CD4-positive, alpha-beta T cell treated with Interleukin-17A for 4 hours (primary cell): ENCODE measurements at regions not wholly inside any gene's neighbourhood (a gene's known extent, or its start where the extent isn't known, plus 50 kb on each side); places are given as distances from the start of the nearest gene placed in this dataset.

Experiments used
- DNase-seq: peaks from one replicate; pipeline ENCODE4 v3.0.0-alpha.2; 2020; ENCODE audit warnings: mixed read lengths

GRCh38 chr16:87221633-87222032, 95.6 kb downstream of the C16orf95 start:
- DNase-seq: no peak

GRCh38 chr16:87222335-87222734, 94.9 kb downstream of the C16orf95 start:
- no peak for DNase-seq

GRCh38 chr16:87223656-87224248, 93.4 kb downstream of the C16orf95 start:
- DNase-seq: no peak

- DNase-seq: no peak
These were observed 90.3 kb downstream of the C16orf95 start for GRCh38 chr16:87226926-87227295.

- no peak for DNase-seq
These were observed 89.8 kb downstream of the C16orf95 start for GRCh38 chr16:87227296-87227951.

GRCh38 chr16:87228363-87228762, 88.8 kb downstream of the C16orf95 start:
- DNase-seq: no peak

- DNase-seq: no peak
These were observed 87.7 kb downstream of the C16orf95 start for GRCh38 chr16:87229230-87230188.

GRCh38 chr16:87230571-87230970, 86.6 kb downstream of the C16orf95 start:
- DNase-seq: no peak

- no peak for DNase-seq
These were observed 85.9 kb downstream of the C16orf95 start for GRCh38 chr16:87231295-87231694.

GRCh38 chr16:87231911-87232310, 85.3 kb downstream of the C16orf95 start:
- no peak for DNase-seq

GRCh38 chr16:87233928-87234327, 83.3 kb downstream of the C16orf95 start:
- no peak for DNase-seq

GRCh38 chr16:87234601-87235000, 82.6 kb downstream of the C16orf95 start:
- no peak for DNase-seq

- DNase-seq: no peak
These were observed 81.2 kb downstream of the C16orf95 start for GRCh38 chr16:87235810-87236515.

GRCh38 chr16:87236516-87237115, 80.6 kb downstream of the C16orf95 start:
- no peak for DNase-seq

GRCh38 chr16:87238361-87238715, 78.9 kb downstream of the C16orf95 start:
- no peak for DNase-seq

GRCh38 chr16:87239545-87239944, 77.6 kb downstream of the C16orf95 start:
- DNase-seq: no peak

- DNase-seq: no peak
These were observed 76.7 kb downstream of the C16orf95 start for GRCh38 chr16:87240211-87241136.

- DNase-seq: no peak
These were observed 75.9 kb downstream of the C16orf95 start for GRCh38 chr16:87241137-87241771.

GRCh38 chr16:87243478-87243877, 73.7 kb downstream of the C16orf95 start:
- DNase-seq: no peak

GRCh38 chr16:87244636-87245197, 72.5 kb downstream of the C16orf95 start:
- DNase-seq: no peak

GRCh38 chr16:87245511-87245910, 71.7 kb downstream of the C16orf95 start:
- DNase-seq: no peak
